VCaP (cell line): ENCODE measurements at regions not wholly inside any gene's neighbourhood (a gene's known extent, or its start where the extent isn't known, plus 50 kb on each side); places are given as distances from the start of the nearest gene placed in this dataset.

Source experiments
- H3K27ac ChIP-seq: fragments of 450-650 bp; 2 replicates; pipeline ENCODE4 v1.5.1; 2017
- CTCF ChIP-seq: fragments of 450-650 bp; conservative IDR thresholded peaks from 2 replicates; pipeline ENCODE4 v1.5.1; 2017; ENCODE audit warnings: mild to moderate bottlenecking, moderate library complexity

GRCh38 chr13:105952233-105952972, 583.1 kb downstream of the EFNB2 start:
- H3K27ac ChIP-seq, result no peak overlapping the region
- TF ChIP-seq CTCF, result no peak

- TF ChIP-seq CTCF, result no peak
- no peak overlapping the region for H3K27ac ChIP-seq
These were observed 587.3 kb downstream of the EFNB2 start for GRCh38 chr13:105948143-105948542.

GRCh38 chr13:105940882-105941281, 594.6 kb downstream of the EFNB2 start:
- TF ChIP-seq CTCF, result no peak
- no peak overlapping the region for H3K27ac ChIP-seq

- H3K27ac ChIP-seq, result no peak overlapping the region
- no peak for TF ChIP-seq CTCF
These were observed 598.0 kb downstream of the EFNB2 start for GRCh38 chr13:105937451-105937850.

- no peak overlapping the region for H3K27ac ChIP-seq
These were observed 598.6 kb downstream of the EFNB2 start for GRCh38 chr13:105936816-105937215.

GRCh38 chr13:105929505-105929904, 606.0 kb downstream of the EFNB2 start:
- H3K27ac ChIP-seq, result no peak overlapping the region
- no peak for TF ChIP-seq CTCF

More at GRCh38 chr13:105936816-105937215, 598.6 kb downstream of the EFNB2 start:
- TF ChIP-seq CTCF, result no peak

- TF ChIP-seq CTCF, result no peak
- H3K27ac ChIP-seq, result no peak overlapping the region
These were observed 606.6 kb downstream of the EFNB2 start for GRCh38 chr13:105928901-105929300.
